Bronchial epithelial cell (primary cell): ENCODE measurements at regions not wholly inside any gene's neighbourhood (a gene's known extent, or its start where the extent isn't known, plus 50 kb on each side); places are given as distances from the start of the nearest gene placed in this dataset.

Experiments used
- DNase-seq: peaks from one replicate; pipeline ENCODE4 v3.0.0-alpha.2; 2010; ENCODE audit warnings: low read depth
- FAIRE-seq: peaks from 2 replicates; lab custom pipeline; 2011; peaks lifted over from hg19 to GRCh38; lab: Jason Lieb, UNC
- H3K27me3 ChIP-seq: 2 replicates; pipeline ENCODE4 v1.5.1; 2011; ENCODE audit warnings: low read length; ENCODE audit not compliant: control insufficient read depth, insufficient read depth
- H3K36me3 ChIP-seq: 2 replicates; pipeline ENCODE4 v1.5.1; 2011; ENCODE audit warnings: low read length; ENCODE audit not compliant: control insufficient read depth, insufficient read depth
- H3K4me3 ChIP-seq: 2 replicates; pipeline ENCODE4 v1.5.1; 2011; ENCODE audit warnings: mild to moderate bottlenecking, low read depth, low read length, control low read depth
- TF ChIP-seq, protein P1 (sequence below): IDR thresholded peaks from 2 replicates; pipeline ENCODE4 v1.5.1; 2011; ENCODE audit warnings: mild to moderate bottlenecking, moderate library complexity, low read length, control low read depth, inconsistent platforms; ENCODE audit not compliant: insufficient read depth, severe bottlenecking

DNA sequence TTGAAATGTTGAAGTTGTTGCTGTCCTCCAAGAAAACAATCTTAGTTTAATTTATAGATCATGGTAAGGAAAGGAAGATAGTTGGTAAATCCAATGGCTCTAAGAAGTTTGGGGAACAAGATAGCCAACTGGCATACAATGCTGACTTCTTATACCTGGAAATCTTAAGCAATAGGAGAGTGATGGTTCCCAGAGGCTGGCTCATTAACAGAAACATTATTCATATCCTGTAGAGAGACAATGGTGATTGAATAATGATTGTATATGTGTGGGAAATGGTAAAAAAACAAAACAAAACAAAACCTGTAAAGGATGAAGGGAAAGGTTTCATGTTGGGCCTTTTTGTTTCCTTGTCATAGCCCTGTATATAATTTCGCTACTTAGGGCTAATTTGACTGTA, 174.9 kb upstream of the CTSO start:
- FAIRE-seq, result no peak
- TF ChIP-seq, protein P1, sequence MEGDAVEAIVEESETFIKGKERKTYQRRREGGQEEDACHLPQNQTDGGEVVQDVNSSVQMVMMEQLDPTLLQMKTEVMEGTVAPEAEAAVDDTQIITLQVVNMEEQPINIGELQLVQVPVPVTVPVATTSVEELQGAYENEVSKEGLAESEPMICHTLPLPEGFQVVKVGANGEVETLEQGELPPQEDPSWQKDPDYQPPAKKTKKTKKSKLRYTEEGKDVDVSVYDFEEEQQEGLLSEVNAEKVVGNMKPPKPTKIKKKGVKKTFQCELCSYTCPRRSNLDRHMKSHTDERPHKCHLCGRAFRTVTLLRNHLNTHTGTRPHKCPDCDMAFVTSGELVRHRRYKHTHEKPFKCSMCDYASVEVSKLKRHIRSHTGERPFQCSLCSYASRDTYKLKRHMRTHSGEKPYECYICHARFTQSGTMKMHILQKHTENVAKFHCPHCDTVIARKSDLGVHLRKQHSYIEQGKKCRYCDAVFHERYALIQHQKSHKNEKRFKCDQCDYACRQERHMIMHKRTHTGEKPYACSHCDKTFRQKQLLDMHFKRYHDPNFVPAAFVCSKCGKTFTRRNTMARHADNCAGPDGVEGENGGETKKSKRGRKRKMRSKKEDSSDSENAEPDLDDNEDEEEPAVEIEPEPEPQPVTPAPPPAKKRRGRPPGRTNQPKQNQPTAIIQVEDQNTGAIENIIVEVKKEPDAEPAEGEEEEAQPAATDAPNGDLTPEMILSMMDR, result no peak
- Histone ChIP-seq H3K36me3 (no peaks in the 10 kb centered on the region), H3K4me3 (no peak overlapping the region), H3K27me3 (no peaks in the 10 kb centered on the region)
- peak; percentile 76 for DNase-seq

DNA sequence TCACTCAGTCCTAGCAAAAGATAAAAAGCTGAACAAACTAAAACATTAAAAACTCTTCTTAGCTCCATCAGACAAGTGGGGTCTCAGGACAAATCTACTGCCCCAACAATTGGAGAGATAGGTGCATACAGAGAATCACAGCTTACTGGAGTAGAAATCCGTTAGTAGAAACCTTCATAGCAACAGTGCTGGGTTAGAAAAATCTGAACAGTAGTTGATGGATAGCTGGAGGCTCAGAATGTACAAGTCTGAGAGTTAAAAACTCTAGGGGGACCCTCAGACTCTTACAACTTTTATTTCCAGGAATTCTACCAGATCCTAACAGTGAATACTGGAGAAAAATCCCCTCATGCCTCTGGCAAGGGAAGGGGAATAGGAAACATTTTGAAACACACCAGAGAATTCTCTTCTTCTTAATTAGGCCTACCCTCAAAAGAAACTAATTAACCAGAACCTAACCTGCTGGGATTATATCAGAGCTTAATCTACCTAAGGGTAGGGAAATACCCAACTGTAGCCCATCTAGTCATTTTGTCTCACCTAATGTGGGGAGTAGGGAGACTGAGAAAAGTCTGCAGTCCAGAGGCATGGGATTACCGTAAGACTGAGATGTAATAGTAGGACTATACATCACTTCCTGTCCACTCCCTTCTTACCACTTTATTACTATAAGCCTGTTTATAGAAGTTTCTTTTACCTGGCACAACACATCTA, 165.0 kb upstream of the CTSO start:
- no peak overlapping the region for H3K4me3 ChIP-seq
- H3K36me3 ChIP-seq, result no peaks in the 10 kb centered on the region
- no peaks in the 10 kb centered on the region for H3K27me3 ChIP-seq
- no peak for FAIRE-seq
- DNase-seq, result no peak
- TF ChIP-seq, protein P1, result no peak

DNA sequence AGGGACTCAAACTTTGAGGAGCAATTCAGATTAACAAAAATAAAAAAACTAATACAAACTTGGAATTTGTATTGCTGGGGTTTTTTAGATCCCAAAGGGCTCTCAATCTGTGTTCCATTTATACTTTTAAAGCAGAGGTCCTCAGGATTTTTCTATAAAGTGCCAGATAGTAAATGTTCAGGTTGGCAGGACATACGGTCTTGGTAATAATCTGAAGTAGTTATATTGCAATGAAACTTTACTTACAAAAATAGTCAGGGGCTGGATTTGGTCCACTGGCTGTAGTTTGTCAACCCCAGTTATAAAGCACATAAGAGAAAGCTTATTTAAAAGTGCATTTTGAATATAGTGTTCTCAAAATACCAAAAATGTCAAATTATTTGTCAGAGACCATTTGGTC, 164.1 kb upstream of the CTSO start:
- H3K4me3 ChIP-seq, result no peak overlapping the region
- FAIRE-seq (no peak), DNase-seq (no peak)
- TF ChIP-seq, protein P1, result no peak
- no peaks in the 10 kb centered on the region for H3K36me3 ChIP-seq
- no peaks in the 10 kb centered on the region for H3K27me3 ChIP-seq

DNA sequence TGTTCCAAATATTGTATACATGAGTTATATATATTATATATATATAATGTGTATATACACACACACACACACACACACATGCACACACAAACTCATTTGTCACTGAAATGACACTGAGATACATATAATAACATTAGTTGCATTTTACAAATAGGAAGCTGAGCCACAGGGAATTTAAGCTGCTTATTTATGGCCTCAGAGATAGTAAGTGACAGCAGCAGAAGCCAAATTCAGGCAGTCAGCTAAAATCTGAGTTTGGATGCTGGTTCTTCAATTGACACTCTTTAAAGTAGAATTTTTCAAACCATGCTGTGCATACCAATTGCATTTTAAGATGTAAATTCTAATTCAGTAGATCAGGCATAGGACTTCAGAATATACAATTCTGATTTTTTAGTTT, 163.3 kb upstream of the CTSO start:
- FAIRE-seq, result no peak
- no peak overlapping the region for H3K4me3 ChIP-seq
- no peak for DNase-seq
- no peaks in the 10 kb centered on the region for H3K36me3 ChIP-seq
- TF ChIP-seq, protein P1, result no peak
- H3K27me3 ChIP-seq, result no peaks in the 10 kb centered on the region

DNA sequence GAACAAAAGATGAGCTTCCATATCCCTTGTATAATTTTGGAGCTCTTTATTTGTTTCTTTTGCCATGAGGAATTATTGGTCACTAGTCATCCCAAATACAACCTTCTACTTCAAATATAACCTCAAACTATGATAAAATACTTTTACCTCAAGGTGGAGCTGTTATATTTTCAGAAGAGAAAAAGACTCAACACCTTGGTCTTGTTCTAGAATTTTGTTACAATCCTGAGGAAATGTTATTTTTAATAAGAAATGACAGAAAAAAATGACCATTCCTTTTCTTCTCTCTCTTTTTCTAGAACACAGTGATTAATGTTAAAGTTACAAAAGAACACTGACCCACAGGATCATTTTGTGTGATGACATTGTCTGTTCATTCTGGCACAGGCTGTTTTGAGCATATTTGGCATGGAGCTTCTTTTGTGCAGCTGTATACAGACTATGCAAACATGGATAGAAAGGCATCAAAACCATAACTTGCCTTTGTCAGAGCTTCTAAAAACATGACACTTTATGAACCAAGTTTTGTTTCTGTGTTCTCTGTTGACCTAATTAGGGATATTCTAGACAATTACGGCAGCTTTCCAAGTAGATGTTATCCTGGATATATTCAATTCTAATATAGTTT, 159.6 kb upstream of the CTSO start:
- FAIRE-seq (no peak), DNase-seq (peak; percentile 53)
- H3K27me3 ChIP-seq, result no peaks in the 10 kb centered on the region
- H3K36me3 ChIP-seq, result no peaks in the 10 kb centered on the region
- TF ChIP-seq, protein P1, result no peak
- H3K4me3 ChIP-seq, result no peak overlapping the region
